HepG2 (cell line): ENCODE measurements at regions not wholly inside any gene's neighbourhood (a gene's known extent, or its start where the extent isn't known, plus 50 kb on each side); places are given as distances from the start of the nearest gene placed in this dataset.

Experiments
- CHD2 ChIP-seq: IDR thresholded peaks from 2 replicates; pipeline ENCODE4 v1.6.1; 2011; ENCODE audit warnings: low read depth, low read length, improper control_type of control experiment
- STAG1 ChIP-seq: sonication (generic); formaldehyde crosslinking; IDR thresholded peaks from 2 replicates; pipeline ENCODE4 v1.4.0; 2020; ENCODE audit warnings: missing genetic modification reagents

DNA sequence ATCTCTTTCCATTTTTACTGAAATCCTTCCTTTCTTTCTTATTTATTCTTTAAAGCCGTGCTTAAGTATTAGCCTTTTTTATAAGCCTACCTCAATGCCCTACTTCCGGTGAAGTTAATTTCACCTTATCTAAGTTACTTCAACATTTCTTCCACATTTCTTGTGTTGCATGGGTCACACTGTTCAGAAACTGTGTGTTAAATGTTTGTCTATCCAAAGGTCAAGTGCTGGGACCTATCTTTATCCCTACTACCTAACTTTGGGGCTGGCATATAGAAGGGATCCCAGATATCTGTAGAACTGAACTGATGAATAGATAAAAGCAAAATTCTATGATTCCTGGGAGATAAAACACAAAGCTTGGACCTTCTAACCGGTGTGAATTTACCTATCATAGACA is 332.3 kb upstream of the SATB1 start:
- TF ChIP-seq STAG1 = no peak
- no peak for TF ChIP-seq CHD2
